HEK293 (cell line): ENCODE measurements at regions not wholly inside any gene's neighbourhood (a gene's known extent, or its start where the extent isn't known, plus 50 kb on each side); places are given as distances from the start of the nearest gene placed in this dataset.

ENCODE experiments used
- CTCF ChIA-PET: fragments of 350-600 bp; formaldehyde crosslinking; extraction: SDS; loops from one replicate; lab custom pipeline; 2021; ENCODE audit warnings: antibody characterized with exemption; lab: Yijun Ruan, JAX
- POLR2A ChIA-PET: fragments of 300-600 bp; formaldehyde crosslinking; extraction: SDS; loops from one replicate; lab custom pipeline; 2020; ENCODE audit warnings: antibody characterized with exemption, inconsistent platforms; lab: Yijun Ruan, JAX
- H3K27ac ChIP-seq: fragments of 200-500 bp; sonication (Bioruptor generic); 2 replicates; pipeline ENCODE4 v1.5.1; 2014; ENCODE audit warnings: low read depth, low read length, control low read depth, inconsistent platforms; ENCODE audit errors: extremely low read depth
- H3K36me3 ChIP-seq, 2 experiments: fragments of 200-500 bp in 1 of 2; sonication (Bioruptor generic) in 1 of 2; 1 replicate in 1 of 2; 2 replicates in 1 of 2; pipeline ENCODE4 v1.5.1; 2014 to 2017; ENCODE audit warnings: inconsistent platforms in 2 of 2, low read length in 2 of 2; ENCODE audit not compliant: control insufficient read depth in 2 of 2, insufficient read depth in 1 of 2
- H3K4me1 ChIP-seq: fragments of 200-500 bp; sonication (Bioruptor generic); 2 replicates; pipeline ENCODE4 v1.5.1; 2014; ENCODE audit warnings: mild to moderate bottlenecking, low read length, inconsistent platforms; ENCODE audit not compliant: control insufficient read depth, insufficient read depth
- H3K4me3 ChIP-seq: 2 replicates; pipeline ENCODE4 v1.5.1; 2011; ENCODE audit warnings: low read depth, mild to moderate bottlenecking, control low read depth, low read length, moderate library complexity
- H3K9me3 ChIP-seq: fragments of 200-500 bp; sonication (Bioruptor generic); 2 replicates; pipeline ENCODE4 v1.5.1; 2014; ENCODE audit warnings: low read depth, low read length, inconsistent platforms; ENCODE audit not compliant: control insufficient read depth, insufficient read depth
- GLI4 ChIP-seq: fragments of 450-650 bp; formaldehyde crosslinking; IDR thresholded peaks from 2 replicates; pipeline ENCODE4 v1.5.1; 2016; ENCODE audit warnings: missing biosample characterization, missing genetic modification characterization
- KLF9 ChIP-seq: fragments of 450-650 bp; formaldehyde crosslinking; IDR thresholded peaks from 2 replicates; pipeline ENCODE4 v1.5.1; 2016; ENCODE audit warnings: missing biosample characterization, missing genetic modification characterization, low read depth
- REPIN1 ChIP-seq: fragments of 450-650 bp; formaldehyde crosslinking; IDR thresholded peaks from 2 replicates; pipeline ENCODE4 v1.5.1; 2017; ENCODE audit warnings: missing biosample characterization, missing genetic modification characterization, low read depth
- SCRT1 ChIP-seq: fragments of 450-650 bp; formaldehyde crosslinking; IDR thresholded peaks from 2 replicates; pipeline ENCODE4 v1.5.1; 2016; ENCODE audit warnings: missing biosample characterization, missing genetic modification characterization, borderline replicate concordance
- SCRT2 ChIP-seq: fragments of 450-650 bp; formaldehyde crosslinking; IDR thresholded peaks from 2 replicates; pipeline ENCODE4 v1.5.1; 2016; ENCODE audit warnings: missing biosample characterization, missing genetic modification characterization
- SP3 ChIP-seq: fragments of 450-650 bp; formaldehyde crosslinking; IDR thresholded peaks from 2 replicates; pipeline ENCODE4 v1.5.1; 2016; ENCODE audit warnings: missing biosample characterization, missing genetic modification characterization
- ZBTB7A ChIP-seq: fragments of 450-650 bp; formaldehyde crosslinking; IDR thresholded peaks from 2 replicates; pipeline ENCODE4 v1.5.1; 2016; ENCODE audit warnings: low read depth, missing biosample characterization, missing genetic modification characterization
- ZFP3 ChIP-seq: fragments of 450-650 bp; formaldehyde crosslinking; IDR thresholded peaks from 2 replicates; pipeline ENCODE4 v1.5.1; 2016; ENCODE audit warnings: low read depth, missing biosample characterization, missing genetic modification characterization
- ZFP69B ChIP-seq: fragments of 450-650 bp; formaldehyde crosslinking; IDR thresholded peaks from 2 replicates; pipeline ENCODE4 v1.5.1; 2016; ENCODE audit warnings: missing biosample characterization, missing genetic modification characterization
- ZNF184 ChIP-seq: fragments of 450-650 bp; IDR thresholded peaks from 2 replicates; pipeline ENCODE4 v1.5.1; 2018; ENCODE audit warnings: missing biosample characterization, mild to moderate bottlenecking, missing genetic modification characterization
- ZNF223 ChIP-seq: fragments of 450-650 bp; formaldehyde crosslinking; IDR thresholded peaks from 2 replicates; pipeline ENCODE4 v1.5.1; 2016; ENCODE audit warnings: missing biosample characterization, missing genetic modification characterization
- ZNF324 ChIP-seq: fragments of 450-650 bp; formaldehyde crosslinking; IDR thresholded peaks from 2 replicates; pipeline ENCODE4 v1.5.1; 2016; ENCODE audit warnings: missing biosample characterization, missing genetic modification characterization
- ZNF548 ChIP-seq: fragments of 450-650 bp; formaldehyde crosslinking; IDR thresholded peaks from 2 replicates; pipeline ENCODE4 v1.5.1; 2016; ENCODE audit warnings: missing biosample characterization, missing genetic modification characterization
- ZNF549 ChIP-seq: fragments of 450-650 bp; IDR thresholded peaks from 2 replicates; pipeline ENCODE4 v1.5.1; 2018; ENCODE audit warnings: missing biosample characterization, missing genetic modification characterization, mild to moderate bottlenecking, inconsistent platforms, moderate library complexity
- ZNF585B ChIP-seq: fragments of 450-650 bp; formaldehyde crosslinking; IDR thresholded peaks from 2 replicates; pipeline ENCODE4 v1.5.1; 2016; ENCODE audit warnings: missing biosample characterization, missing genetic modification characterization
- ZNF626 ChIP-seq: fragments of 450-650 bp; sonication (Bioruptor Pico); formaldehyde crosslinking; IDR thresholded peaks from 2 replicates; pipeline ENCODE4 v1.5.1; 2018; ENCODE audit warnings: missing biosample characterization, missing genetic modification characterization, inconsistent platforms
- ZNF658 ChIP-seq: fragments of 450-650 bp; formaldehyde crosslinking; IDR thresholded peaks from 2 replicates; pipeline ENCODE4; 2016; ENCODE audit warnings: missing biosample characterization, missing genetic modification characterization
- ZNF660 ChIP-seq: fragments of 450-650 bp; IDR thresholded peaks from 2 replicates; pipeline ENCODE4 v1.5.1; 2018; ENCODE audit warnings: missing biosample characterization, mild to moderate bottlenecking, missing genetic modification characterization
- ZNF791 ChIP-seq: fragments of 450-650 bp; formaldehyde crosslinking; IDR thresholded peaks from 2 replicates; pipeline ENCODE4 v1.5.1; 2016; ENCODE audit warnings: missing biosample characterization, missing genetic modification characterization
- ZSCAN30 ChIP-seq: fragments of 450-650 bp; IDR thresholded peaks from 2 replicates; pipeline ENCODE4 v1.5.1; 2018; ENCODE audit warnings: missing biosample characterization, mild to moderate bottlenecking, missing genetic modification characterization, moderate library complexity
- TF ChIP-seq, protein P1 (sequence below): fragments of 450-650 bp; formaldehyde crosslinking; IDR thresholded peaks from 2 replicates; pipeline ENCODE4 v1.5.1; 2016; ENCODE audit warnings: missing biosample characterization, missing genetic modification characterization
- TF ChIP-seq, protein P2 (sequence below): fragments of 450-650 bp; formaldehyde crosslinking; IDR thresholded peaks from 2 replicates; pipeline ENCODE4 v1.5.1; 2016; ENCODE audit warnings: missing biosample characterization, missing genetic modification characterization, borderline replicate concordance
- TF ChIP-seq, protein P3 (sequence below): fragments of 450-650 bp; formaldehyde crosslinking; IDR thresholded peaks from 2 replicates; pipeline ENCODE4 v1.5.1; 2016; ENCODE audit warnings: missing biosample characterization, missing genetic modification characterization
- TF ChIP-seq, protein P4 (sequence below): fragments of 450-650 bp; formaldehyde crosslinking; IDR thresholded peaks from 2 replicates; pipeline ENCODE4 v1.5.1; 2016; ENCODE audit warnings: missing biosample characterization, missing genetic modification characterization, borderline replicate concordance

DNA sequence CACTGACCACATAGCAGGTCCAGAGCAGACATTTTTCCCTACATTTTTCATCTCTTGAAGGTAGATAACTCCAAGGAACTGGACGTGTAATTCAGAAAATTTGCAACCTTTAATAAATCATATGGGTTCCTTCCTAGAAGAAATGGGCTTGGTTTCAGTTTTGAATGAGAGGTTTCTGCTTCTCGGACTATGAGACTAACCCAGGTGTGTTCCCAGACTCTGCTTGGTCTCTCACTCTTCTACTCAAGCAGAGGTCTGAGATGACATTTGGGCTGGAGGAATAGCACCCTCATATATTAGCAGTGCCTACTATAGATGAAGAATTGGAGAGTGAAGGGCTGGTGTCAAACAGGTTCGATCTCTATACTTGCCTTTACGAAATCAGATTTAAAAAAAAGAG is 231.2 kb downstream of the DOK5 start:
- H3K27ac ChIP-seq = no peak overlapping the region
- POLR2A ChIA-PET = no interaction called here
- CTCF ChIA-PET = no interaction called here
- H3K4me1 ChIP-seq = no peaks in the 10 kb centered on the region
- TF ChIP-seq REPIN1 (tag by site-specific recombination) (no peak), ZNF660 (tag by site-specific recombination) (no peak), SCRT1 (tag by site-specific recombination) (no peak), ZNF791 (no peak), SCRT2 (tag by site-specific recombination) (no peak), ZNF184 (tag by site-specific recombination) (no peak), ZNF626 (tag by site-specific recombination) (no peak), ZSCAN30 (tag by site-specific recombination) (no peak), ZFP3 (tag by site-specific recombination) (no peak), ZNF549 (tag by site-specific recombination) (no peak)
- TF ChIP-seq, protein P1, sequence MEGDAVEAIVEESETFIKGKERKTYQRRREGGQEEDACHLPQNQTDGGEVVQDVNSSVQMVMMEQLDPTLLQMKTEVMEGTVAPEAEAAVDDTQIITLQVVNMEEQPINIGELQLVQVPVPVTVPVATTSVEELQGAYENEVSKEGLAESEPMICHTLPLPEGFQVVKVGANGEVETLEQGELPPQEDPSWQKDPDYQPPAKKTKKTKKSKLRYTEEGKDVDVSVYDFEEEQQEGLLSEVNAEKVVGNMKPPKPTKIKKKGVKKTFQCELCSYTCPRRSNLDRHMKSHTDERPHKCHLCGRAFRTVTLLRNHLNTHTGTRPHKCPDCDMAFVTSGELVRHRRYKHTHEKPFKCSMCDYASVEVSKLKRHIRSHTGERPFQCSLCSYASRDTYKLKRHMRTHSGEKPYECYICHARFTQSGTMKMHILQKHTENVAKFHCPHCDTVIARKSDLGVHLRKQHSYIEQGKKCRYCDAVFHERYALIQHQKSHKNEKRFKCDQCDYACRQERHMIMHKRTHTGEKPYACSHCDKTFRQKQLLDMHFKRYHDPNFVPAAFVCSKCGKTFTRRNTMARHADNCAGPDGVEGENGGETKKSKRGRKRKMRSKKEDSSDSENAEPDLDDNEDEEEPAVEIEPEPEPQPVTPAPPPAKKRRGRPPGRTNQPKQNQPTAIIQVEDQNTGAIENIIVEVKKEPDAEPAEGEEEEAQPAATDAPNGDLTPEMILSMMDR (tag by site-specific recombination) = no peak
- TF ChIP-seq, protein P2, sequence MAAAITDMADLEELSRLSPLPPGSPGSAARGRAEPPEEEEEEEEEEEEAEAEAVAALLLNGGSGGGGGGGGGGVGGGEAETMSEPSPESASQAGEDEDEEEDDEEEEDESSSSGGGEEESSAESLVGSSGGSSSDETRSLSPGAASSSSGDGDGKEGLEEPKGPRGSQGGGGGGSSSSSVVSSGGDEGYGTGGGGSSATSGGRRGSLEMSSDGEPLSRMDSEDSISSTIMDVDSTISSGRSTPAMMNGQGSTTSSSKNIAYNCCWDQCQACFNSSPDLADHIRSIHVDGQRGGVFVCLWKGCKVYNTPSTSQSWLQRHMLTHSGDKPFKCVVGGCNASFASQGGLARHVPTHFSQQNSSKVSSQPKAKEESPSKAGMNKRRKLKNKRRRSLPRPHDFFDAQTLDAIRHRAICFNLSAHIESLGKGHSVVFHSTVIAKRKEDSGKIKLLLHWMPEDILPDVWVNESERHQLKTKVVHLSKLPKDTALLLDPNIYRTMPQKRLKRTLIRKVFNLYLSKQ (tag by site-specific recombination) = no peak
- TF ChIP-seq, protein P3, sequence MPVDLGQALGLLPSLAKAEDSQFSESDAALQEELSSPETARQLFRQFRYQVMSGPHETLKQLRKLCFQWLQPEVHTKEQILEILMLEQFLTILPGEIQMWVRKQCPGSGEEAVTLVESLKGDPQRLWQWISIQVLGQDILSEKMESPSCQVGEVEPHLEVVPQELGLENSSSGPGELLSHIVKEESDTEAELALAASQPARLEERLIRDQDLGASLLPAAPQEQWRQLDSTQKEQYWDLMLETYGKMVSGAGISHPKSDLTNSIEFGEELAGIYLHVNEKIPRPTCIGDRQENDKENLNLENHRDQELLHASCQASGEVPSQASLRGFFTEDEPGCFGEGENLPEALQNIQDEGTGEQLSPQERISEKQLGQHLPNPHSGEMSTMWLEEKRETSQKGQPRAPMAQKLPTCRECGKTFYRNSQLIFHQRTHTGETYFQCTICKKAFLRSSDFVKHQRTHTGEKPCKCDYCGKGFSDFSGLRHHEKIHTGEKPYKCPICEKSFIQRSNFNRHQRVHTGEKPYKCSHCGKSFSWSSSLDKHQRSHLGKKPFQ = no peak
- TF ChIP-seq, protein P4, sequence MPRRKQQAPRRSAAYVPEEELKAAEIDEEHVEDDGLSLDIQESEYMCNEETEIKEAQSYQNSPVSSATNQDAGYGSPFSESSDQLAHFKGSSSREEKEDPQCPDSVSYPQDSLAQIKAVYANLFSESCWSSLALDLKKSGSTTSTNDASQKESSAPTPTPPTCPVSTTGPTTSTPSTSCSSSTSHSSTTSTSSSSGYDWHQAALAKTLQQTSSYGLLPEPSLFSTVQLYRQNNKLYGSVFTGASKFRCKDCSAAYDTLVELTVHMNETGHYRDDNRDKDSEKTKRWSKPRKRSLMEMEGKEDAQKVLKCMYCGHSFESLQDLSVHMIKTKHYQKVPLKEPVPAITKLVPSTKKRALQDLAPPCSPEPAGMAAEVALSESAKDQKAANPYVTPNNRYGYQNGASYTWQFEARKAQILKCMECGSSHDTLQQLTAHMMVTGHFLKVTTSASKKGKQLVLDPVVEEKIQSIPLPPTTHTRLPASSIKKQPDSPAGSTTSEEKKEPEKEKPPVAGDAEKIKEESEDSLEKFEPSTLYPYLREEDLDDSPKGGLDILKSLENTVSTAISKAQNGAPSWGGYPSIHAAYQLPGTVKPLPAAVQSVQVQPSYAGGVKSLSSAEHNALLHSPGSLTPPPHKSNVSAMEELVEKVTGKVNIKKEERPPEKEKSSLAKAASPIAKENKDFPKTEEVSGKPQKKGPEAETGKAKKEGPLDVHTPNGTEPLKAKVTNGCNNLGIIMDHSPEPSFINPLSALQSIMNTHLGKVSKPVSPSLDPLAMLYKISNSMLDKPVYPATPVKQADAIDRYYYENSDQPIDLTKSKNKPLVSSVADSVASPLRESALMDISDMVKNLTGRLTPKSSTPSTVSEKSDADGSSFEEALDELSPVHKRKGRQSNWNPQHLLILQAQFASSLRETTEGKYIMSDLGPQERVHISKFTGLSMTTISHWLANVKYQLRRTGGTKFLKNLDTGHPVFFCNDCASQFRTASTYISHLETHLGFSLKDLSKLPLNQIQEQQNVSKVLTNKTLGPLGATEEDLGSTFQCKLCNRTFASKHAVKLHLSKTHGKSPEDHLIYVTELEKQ (tag by site-specific recombination) = no peak
- TF ChIP-seq, all 188 proteins: peak for 0
- Histone ChIP-seq H3K4me3 (no peak overlapping the region), H3K9me3 (no peaks in the 10 kb centered on the region), H3K36me3 (no peaks in the 10 kb centered on the region)

DNA sequence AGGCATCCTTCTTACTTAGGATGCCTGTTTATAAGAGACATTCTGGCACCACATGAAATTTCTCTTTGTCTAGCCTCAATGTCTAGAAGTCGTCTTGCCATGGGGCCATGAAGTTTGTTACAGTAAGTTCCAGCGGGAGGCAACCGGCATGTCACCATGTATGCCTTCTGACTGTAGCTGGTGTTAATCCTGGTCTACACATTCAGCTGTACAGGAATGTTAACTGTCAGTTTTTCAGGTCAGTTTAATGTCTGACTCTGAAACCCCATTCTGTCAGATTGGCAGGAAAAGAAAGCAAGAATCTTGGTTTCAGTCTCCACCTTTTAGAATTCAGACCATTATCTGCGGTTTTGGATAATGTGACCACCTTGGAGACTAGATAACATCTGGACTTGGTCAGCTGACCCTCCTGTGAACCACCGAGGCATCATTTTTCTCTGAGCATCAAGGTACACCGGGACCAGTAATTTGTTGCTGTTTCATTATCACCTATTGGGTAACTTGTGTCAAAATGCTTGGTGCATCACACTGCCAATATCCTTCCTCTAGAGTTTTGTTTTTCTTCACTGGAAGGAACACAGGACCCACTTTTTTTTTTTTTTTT is 228.7 kb downstream of the DOK5 start:
- TF ChIP-seq KLF9 = no peak
- TF ChIP-seq ZNF324 = no peak
- no peak for TF ChIP-seq ZBTB7A (tag by site-specific recombination)
- no peak for TF ChIP-seq SP3 (tag by site-specific recombination)
- no peak for TF ChIP-seq ZNF585B (tag by site-specific recombination)
- TF ChIP-seq ZNF658 (tag by site-specific recombination) = no peak
- no peak for TF ChIP-seq ZNF223 (tag by site-specific recombination)
- TF ChIP-seq ZNF548 (tag by site-specific recombination) = no peak
- TF ChIP-seq ZNF626 (tag by site-specific recombination) = no peak
- no peak for TF ChIP-seq GLI4 (tag by site-specific recombination)
- TF ChIP-seq, protein P4 (tag by site-specific recombination) = no peak
- no peak for TF ChIP-seq ZFP69B (tag by site-specific recombination)
- Histone ChIP-seq H3K4me3 (no peak overlapping the region), H3K9me3 (no peaks in the 10 kb centered on the region), H3K36me3 (no peaks in the 10 kb centered on the region), H3K4me1 (no peaks in the 10 kb centered on the region), H3K27ac (no peak overlapping the region)
- ChIA-PET POLR2A (no interaction called here), CTCF (interaction anchor here (2.3 kb wide), 1 partner anchor 23 kb away, joined by 5 read pairs; no protein-coding TSS in a partner anchor)
